Liver (tissue), 3 donors: ENCODE measurements at regions not wholly inside any gene's neighbourhood (a gene's known extent, or its start where the extent isn't known, plus 50 kb on each side); places are given as distances from the start of the nearest gene placed in this dataset.

Experiments used
- ATF3 ChIP-seq: IDR thresholded peaks from 2 replicates; pipeline ENCODE4 v1.6.1; 2016; ENCODE audit warnings: antibody characterized with exemption
- CTCF ChIP-seq: fragments of 150-350 bp; IDR thresholded peaks from 2 replicates; pipeline ENCODE4 v1.5.1; 2017; ENCODE audit warnings: improper control_type of control experiment, low read depth, low read length; ENCODE audit not compliant: missing input control
- HNF4A ChIP-seq, 2 donors: conservative IDR thresholded peaks; 2 replicates each; pipeline ENCODE4 v1.6.1; 2016; ENCODE audit warnings: antibody characterized with exemption in 2 of 2, mild to moderate bottlenecking in 2 of 2
- JUND ChIP-seq, 2 donors: IDR thresholded peaks; 2 replicates each; pipeline ENCODE4 v1.6.1; 2016; ENCODE audit warnings: antibody characterized with exemption in 2 of 2
- MAX ChIP-seq: IDR thresholded peaks from 2 replicates; pipeline ENCODE4 v1.6.1; 2016; ENCODE audit warnings: antibody characterized with exemption
- REST ChIP-seq: IDR thresholded peaks from 2 replicates; pipeline ENCODE4 v1.6.1; 2016; ENCODE audit warnings: antibody characterized with exemption, mild to moderate bottlenecking
- TAF1 ChIP-seq: conservative IDR thresholded peaks from 2 replicates; pipeline ENCODE4 v1.6.1; 2016; ENCODE audit warnings: antibody characterized with exemption, mild to moderate bottlenecking
- YY1 ChIP-seq: IDR thresholded peaks from 2 replicates; pipeline ENCODE4 v1.6.1; 2016; ENCODE audit warnings: antibody characterized with exemption, mild to moderate bottlenecking
- donor health status: healthy.
- donor health status: healthy.

GRCh38 chr5:153893817-153894216, 144.9 kb downstream of the FAM114A2 start:
- no peak for TF ChIP-seq YY1
- TF ChIP-seq CTCF, result no peak
- no peak for TF ChIP-seq ATF3
- no peak for TF ChIP-seq HNF4A (conservative IDR thresholded peaks at IDR 0.05)
- TF ChIP-seq REST, result no peak
- TF ChIP-seq TAF1, result no peak
- no peak for TF ChIP-seq MAX
- no peak for TF ChIP-seq JUND (IDR thresholded peaks at IDR 0.05)
